Stimulated activated CD8-positive, alpha-beta memory T cell treated with anti-CD3 and anti-CD28 coated beads, Interleukin-7, amount 100 ng/mL, for 24 hours (primary cell): ENCODE measurements at regions not wholly inside any gene's neighbourhood (a gene's known extent, or its start where the extent isn't known, plus 50 kb on each side); places are given as distances from the start of the nearest gene placed in this dataset.

Experiments used
- DNase-seq: peaks from one replicate; pipeline ENCODE4 v3.0.0-alpha.2; 2020; ENCODE audit warnings: low read depth

GRCh38 chr18:78538669-78539440 is 440.8 kb upstream of the SALL3 start:
- DNase-seq: no peak

DNA sequence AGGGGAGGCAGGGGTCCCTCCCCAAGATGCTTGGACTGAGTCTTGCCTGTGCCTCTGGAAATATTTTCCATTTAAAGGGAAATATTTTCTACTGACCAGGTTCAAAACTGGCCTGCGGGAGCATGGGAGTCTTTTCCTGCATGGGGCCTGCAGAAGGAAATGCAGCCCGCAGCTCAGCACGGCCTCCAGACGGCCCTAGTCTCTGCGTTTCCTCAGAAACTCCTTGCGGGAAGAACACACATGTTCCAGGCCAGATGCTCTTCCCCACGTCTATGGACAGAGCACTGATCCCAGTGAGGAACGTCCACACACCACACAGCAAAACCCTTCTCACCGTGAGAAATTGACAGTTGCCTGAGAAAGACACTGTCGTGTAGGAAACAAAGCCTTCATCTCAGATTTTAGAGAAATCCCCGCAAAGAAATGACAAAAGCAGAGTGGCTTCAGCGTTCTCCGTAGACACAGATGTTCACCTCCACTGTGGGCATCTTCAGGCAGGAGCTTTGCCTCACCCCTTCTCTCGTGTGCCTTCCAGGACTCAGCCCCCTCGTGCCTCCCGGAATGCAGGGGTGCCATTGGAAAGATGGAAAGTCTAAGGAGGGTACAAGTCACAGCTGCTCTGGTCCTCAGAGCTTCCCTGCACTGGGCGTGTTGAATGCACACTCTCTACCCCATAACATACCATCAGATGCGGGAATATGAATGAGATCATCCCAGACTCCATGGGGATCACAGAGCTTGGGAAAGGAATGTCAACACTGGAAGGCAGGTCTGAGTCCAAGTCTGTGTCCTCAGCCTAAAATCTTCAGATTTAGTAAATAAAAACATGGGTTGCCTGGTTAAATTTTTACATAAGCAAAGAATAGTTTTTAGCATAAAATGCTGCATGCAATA is 438.7 kb upstream of the SALL3 start:
- no peak for DNase-seq

GRCh38 chr18:78542204-78542603 is 437.4 kb upstream of the SALL3 start:
- no peak for DNase-seq

DNA sequence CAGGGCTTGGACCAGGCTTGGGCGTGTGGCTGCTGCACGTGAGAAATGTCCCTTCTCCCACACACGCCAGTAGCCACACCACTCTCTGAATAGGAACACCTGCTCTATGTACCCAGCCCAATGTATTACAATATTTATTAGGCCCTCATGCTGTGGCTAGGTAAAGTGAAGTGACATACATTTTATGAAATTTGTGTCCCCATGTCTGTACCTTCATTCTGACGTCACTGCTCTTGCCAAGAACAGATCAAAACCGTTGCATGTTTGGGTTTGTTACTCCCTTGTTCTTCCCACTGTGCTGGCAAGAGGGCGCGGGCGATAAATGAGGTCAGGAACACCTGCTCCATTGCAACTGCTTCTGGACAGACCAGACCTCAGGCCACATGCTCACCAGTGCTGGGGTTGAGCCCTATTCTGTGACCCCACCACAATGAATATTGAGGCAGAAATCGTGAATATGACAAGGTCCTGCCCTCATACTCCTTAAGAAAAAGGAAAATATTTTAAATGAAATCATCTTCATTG is 436.4 kb upstream of the SALL3 start:
- DNase-seq: no peak

- DNase-seq: no peak
These were observed 433.3 kb upstream of the SALL3 start for GRCh38 chr18:78546281-78546680.

DNA sequence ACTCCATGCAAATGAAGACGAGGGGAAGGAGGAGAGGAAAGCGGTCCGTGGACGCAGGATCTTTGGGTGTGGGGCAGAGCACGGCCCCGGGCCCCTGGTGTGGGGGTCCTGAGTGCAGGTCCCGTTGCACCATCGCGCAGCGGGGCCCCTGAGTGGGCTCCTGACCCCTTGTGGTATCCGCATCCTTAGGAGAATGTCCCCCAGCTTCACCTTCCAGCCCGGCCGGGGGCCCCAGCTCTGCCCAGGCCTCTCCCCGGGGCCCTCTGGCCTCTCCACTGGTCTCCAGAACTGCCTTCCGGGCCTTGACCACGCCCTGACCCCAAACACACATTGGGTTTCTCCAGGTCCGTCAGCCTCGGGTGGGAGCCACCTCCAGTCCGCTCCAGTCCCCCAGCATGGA is 431.8 kb upstream of the SALL3 start:
- no peak for DNase-seq

DNA sequence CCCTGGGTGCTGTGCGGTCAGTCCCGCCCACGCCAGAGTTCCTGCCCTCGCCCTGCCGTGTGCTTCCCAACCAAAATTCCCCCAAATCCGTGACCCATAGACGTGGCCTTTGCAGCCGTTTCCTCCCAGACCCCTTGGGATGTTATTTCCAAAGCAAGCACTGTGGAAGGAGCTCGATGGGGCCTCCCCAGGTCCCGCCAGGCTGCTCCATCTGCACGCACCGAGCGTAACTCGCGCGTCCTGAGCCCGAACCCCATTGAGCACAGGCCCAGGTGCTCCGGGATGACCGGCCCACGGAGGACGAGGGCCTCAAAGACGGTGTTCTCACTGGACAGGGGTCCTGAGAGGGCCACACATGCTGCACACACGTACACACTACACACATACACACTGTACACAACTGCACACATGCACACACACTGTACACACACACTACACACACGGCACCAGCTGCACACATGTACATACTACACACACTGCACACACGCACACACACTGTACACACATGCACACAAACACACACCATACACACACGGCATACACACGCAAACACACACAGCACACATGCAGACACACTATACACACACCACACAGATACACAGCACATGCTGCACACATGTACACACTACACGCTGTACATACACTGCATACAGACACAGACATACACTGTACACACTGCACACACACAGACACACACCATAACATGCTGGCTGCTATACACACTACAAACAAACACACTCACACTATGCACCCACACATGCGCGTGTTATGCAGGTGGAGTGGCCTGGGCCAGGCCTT is 431.2 kb upstream of the SALL3 start:
- no peak for DNase-seq

DNA sequence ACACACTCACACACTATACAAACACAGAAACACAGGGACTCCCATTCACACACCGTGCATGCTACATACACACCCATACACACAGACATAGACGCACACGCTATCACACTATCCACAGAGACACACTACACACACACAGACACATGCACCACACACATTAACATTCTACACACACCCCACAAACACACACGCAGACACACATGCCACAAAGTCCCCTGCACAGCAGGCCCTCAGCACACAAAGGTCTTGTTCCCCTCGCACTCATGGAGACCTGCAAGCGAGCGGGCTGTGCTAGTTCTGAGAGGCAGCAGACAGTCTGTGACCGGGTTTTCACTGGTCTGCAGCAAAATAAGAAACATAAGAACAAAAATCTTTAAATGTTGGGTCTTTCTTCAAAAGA is 429.6 kb upstream of the SALL3 start:
- DNase-seq: no peak

DNA sequence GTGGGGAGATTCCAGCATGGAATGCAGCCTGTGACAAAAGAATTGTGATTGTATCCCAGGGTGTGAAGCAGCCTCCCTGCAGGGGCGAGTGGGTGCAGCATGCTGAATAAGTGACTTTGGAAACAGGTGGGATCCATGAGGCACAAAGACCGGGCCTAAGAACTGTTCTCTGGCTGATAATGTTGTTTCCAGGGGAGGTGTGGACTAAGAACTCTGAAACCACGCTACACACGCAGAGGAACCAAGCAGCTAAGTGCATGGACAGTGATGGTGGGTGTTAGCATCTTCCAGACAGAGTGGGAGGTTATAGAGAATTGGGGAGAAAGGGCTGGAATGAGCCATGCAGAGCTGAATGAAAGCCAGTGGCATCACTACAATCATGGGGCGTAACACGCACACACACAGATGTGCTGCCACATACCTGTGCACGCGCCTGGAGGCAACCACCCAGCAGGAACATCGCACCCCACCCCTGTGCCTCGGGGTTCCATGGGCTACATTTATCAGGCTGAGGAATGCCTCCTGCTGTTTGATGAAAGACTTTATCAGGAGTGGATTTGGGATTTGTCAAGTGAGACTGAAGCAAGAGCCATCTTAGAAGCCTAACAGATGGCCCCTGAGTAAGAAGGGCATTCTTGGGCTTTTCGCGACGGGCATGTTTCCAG is 424.5 kb upstream of the SALL3 start:
- no peak for DNase-seq

- no peak for DNase-seq
These were observed 422.2 kb upstream of the SALL3 start for GRCh38 chr18:78557371-78557770.

- DNase-seq: no peak
These were observed 421.4 kb upstream of the SALL3 start for GRCh38 chr18:78558101-78558810.

DNA sequence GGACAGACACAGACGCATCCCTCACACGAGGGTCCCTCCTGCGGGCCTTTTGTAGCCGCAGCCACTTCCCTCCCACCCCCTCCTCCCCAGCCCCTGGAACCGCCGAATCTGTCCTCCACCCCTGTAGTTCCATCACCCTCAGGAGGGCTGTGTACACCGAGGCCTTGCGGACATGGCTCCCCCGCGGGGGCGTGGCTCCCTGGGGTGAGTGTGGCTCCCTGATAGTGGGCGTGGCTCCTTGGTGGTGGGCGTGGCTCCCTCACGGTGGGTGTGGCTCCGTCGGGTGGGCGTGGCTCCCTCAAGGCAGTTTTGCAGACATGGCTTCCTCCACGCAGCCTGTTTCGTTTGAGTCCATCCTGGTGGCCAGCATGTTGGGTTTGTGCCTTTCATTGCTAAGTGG is 420.7 kb upstream of the SALL3 start:
- DNase-seq: no peak

- no peak for DNase-seq
These were observed 420.0 kb upstream of the SALL3 start for GRCh38 chr18:78559584-78559983.

DNA sequence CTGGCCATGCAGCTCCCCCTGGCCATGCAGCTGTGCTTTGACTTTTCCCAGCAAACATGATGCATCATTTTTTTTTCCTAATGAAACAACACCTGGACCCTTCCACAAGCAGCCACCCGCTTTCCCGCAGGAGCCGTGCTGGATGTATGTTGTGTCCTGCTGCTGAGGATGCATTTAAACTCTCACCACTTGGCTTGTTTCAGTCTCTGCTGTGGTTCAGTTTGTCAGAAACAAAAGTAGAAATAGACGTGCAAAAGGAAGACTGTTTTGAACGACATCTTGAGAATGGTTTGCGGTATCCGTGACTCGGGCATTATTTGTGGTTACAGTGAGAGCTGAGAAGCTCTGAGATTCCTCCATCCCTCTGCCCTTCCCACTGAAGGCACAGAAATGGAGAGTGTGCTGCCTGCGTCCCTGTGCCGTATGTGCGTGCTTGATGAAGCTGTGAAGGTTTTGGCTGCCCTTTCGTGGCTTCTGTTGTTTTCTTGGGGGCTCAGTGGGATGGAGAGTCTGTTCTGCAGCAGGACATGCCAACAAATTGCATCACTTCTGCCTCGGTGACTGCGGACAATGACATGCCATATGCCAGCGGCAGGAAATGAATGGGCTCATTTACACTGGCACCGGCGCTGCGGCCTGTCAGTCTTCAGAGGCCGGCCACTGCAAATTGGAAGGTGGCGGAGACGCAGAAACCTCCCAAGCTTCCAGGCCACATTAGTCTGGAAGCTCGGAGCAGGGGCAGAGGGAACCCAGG is 417.7 kb upstream of the SALL3 start:
- no peak for DNase-seq

GRCh38 chr18:78562531-78562961 is 417.1 kb upstream of the SALL3 start:
- no peak for DNase-seq

- DNase-seq: no peak
These were observed 416.5 kb upstream of the SALL3 start for GRCh38 chr18:78563110-78563509.

DNA sequence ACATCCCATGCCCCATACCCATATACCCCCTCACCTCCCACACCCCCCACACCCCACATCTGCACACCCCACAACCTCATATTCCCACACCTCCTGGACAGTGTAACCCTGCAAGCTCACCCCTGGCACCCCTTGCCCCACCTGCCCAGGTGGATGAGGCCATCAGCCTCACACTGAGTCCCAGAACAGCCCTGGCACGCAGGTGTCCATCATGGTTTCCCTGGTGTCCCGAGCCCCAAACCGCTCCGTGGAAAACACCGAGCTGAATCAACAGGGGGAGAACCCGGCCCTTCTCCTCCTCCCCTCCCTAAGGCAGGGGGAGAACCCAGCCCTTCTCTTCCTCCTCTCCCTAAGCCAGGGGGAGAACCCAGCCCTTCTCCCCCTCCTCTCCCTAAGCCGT is 415.6 kb upstream of the SALL3 start:
- DNase-seq: no peak

GRCh38 chr18:78564518-78564917 is 415.1 kb upstream of the SALL3 start:
- DNase-seq: no peak

DNA sequence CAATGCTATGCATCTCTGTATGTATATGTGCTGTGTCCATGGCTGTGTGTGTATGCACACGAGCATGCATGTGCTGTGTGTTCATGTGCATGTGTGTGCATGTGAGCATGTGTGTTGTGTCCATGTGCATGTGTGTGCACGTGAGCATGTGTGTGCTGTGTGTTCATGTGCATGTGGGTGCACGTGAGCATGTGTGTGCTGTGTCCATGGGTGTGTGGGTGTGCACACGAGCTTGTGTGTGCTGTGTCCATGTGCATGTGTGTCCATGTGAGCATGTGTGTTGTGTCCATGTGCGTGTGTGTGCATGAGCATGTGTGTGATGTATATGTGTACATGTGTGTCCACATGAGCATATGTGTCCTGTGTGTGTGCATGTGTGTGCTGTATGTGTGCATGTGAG is 414.4 kb upstream of the SALL3 start:
- no peak for DNase-seq

DNA sequence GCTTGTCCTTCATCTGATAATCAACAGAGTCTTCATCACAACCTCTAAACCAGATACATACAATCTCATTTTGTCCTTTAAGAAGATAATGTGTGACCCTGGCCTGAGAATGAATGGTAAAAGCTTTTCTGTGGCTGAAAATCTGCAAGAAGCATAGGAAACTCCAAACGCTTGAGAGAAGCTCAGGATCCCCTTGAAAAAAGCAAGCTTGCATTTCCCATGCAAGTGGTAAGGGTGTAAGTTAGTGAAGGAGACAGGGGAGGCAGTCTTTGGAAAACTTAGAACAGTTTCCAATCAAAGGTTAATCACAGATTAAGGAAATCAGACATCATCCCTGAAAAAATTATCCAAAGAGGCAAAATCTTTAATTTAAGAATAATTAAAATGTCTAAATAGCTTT is 413.6 kb upstream of the SALL3 start:
- DNase-seq: no peak
